ENCODE measurements at regions not wholly inside any gene's neighbourhood (a gene's known extent, or its start where the extent isn't known, plus 50 kb on each side); places are given as distances from the start of the nearest gene placed in this dataset.

- DNase-seq, result no peak
Measured at GRCh38 chr4:179509489-179509888, 2067.3 kb upstream of the AGA start.

GRCh38 chr4:179521952-179522351, 2079.7 kb upstream of the AGA start:
- no peak for DNase-seq

GRCh38 chr4:179530958-179531357, 2088.7 kb upstream of the AGA start:
- no peak for DNase-seq

- no peak for DNase-seq
Measured at GRCh38 chr4:179536694-179537093, 2094.5 kb upstream of the AGA start.

- no peak for DNase-seq
Measured at GRCh38 chr4:179539641-179540040, 2097.4 kb upstream of the AGA start.

GRCh38 chr4:179543771-179544170, 2101.5 kb upstream of the AGA start:
- DNase-seq, result no peak

GRCh38 chr4:179544496-179544895, 2102.3 kb upstream of the AGA start:
- DNase-seq, result no peak

GRCh38 chr4:179552131-179552530, 2109.9 kb upstream of the AGA start:
- no peak for DNase-seq

GRCh38 chr4:179563741-179564140, 2121.5 kb upstream of the AGA start:
- DNase-seq, result no peak

GRCh38 chr4:179569549-179569948, 2127.3 kb upstream of the AGA start:
- no peak for DNase-seq

GRCh38 chr4:179582164-179582905, 2140.1 kb upstream of the AGA start:
- no peak for DNase-seq

GRCh38 chr4:179583221-179583620, 2141.0 kb upstream of the AGA start:
- no peak for DNase-seq

GRCh38 chr4:179584101-179584500, 2141.9 kb upstream of the AGA start:
- no peak for DNase-seq

GRCh38 chr4:179585761-179586160, 2143.5 kb upstream of the AGA start:
- no peak for DNase-seq

- no peak for DNase-seq
Measured at GRCh38 chr4:179586460-179586859, 2144.2 kb upstream of the AGA start.

- no peak for DNase-seq
Measured at GRCh38 chr4:179595671-179596410, 2153.6 kb upstream of the AGA start.

- DNase-seq, result no peak
Measured at GRCh38 chr4:179596621-179597020, 2154.4 kb upstream of the AGA start.

GRCh38 chr4:179597301-179597700, 2155.1 kb upstream of the AGA start:
- DNase-seq, result no peak

GRCh38 chr4:179601671-179602070, 2159.4 kb upstream of the AGA start:
- DNase-seq, result no peak

- DNase-seq, result no peak
Measured at GRCh38 chr4:179605196-179605595, 2163.0 kb upstream of the AGA start.

- no peak for DNase-seq
Measured at GRCh38 chr4:179607003-179607402, 2164.8 kb upstream of the AGA start.

GRCh38 chr4:179615704-179616103, 2173.5 kb upstream of the AGA start:
- DNase-seq, result no peak

- DNase-seq, result no peak
Measured at GRCh38 chr4:179618966-179619365, 2176.7 kb upstream of the AGA start.

GRCh38 chr4:179624768-179625181, 2182.5 kb upstream of the AGA start:
- no peak for DNase-seq

GRCh38 chr4:179625406-179625805, 2183.2 kb upstream of the AGA start:
- DNase-seq, result no peak
